ENCODE measurements at regions not wholly inside any gene's neighbourhood (a gene's known extent, or its start where the extent isn't known, plus 50 kb on each side); places are given as distances from the start of the nearest gene placed in this dataset.

- H3K27me3 Mint-ChIP-seq (ENCODE audit: insufficient read depth, unreplicated experiment) = no peaks in the 10 kb centered on the region
- no peak for DNase-seq (ENCODE audit: unreplicated experiment)
- H3K4me3 Mint-ChIP-seq (ENCODE audit: unreplicated experiment) = no peak overlapping the region
- intact Hi-C loops (cut with micrococcal nuclease) = no loop called here
- H3K36me3 Mint-ChIP-seq (ENCODE audit: insufficient read depth, unreplicated experiment) = no peaks in the 10 kb centered on the region
- ChIA-PET CTCF (no interaction called here), POLR2A (no interaction called here)
- no peak overlapping the region for H3K27ac Mint-ChIP-seq (ENCODE audit: low read depth, unreplicated experiment)
- no peak for TF ChIP-seq CTCF (IDR thresholded peaks at IDR 0.05; ENCODE audit: unreplicated experiment)
- no peaks in the 10 kb centered on the region for H3K9me3 Mint-ChIP-seq (ENCODE audit: unreplicated experiment)
- BruUV-seq (replicated peaks) = no TSS peak
- H3K4me1 Mint-ChIP-seq (ENCODE audit: insufficient read depth, unreplicated experiment) = no peaks in the 10 kb centered on the region
These were observed 520.2 kb downstream of the METTL15 start for GRCh38 chr11:28628412-28628811.

- Mint-ChIP-seq H3K9me3 (ENCODE audit: unreplicated experiment) (no peaks in the 10 kb centered on the region), H3K36me3 (ENCODE audit: insufficient read depth, unreplicated experiment) (no peaks in the 10 kb centered on the region), H3K4me3 (ENCODE audit: unreplicated experiment) (no peak overlapping the region), H3K27ac (ENCODE audit: low read depth, unreplicated experiment) (no peak overlapping the region), H3K27me3 (ENCODE audit: insufficient read depth, unreplicated experiment) (no peaks in the 10 kb centered on the region), H3K4me1 (ENCODE audit: insufficient read depth, unreplicated experiment) (no peaks in the 10 kb centered on the region)
- no peak for DNase-seq (ENCODE audit: unreplicated experiment)
- BruUV-seq (replicated peaks) = no TSS peak
- intact Hi-C loops (cut with micrococcal nuclease) = no loop called here
- no peak for TF ChIP-seq CTCF (IDR thresholded peaks at IDR 0.05; ENCODE audit: unreplicated experiment)
- ChIA-PET POLR2A (no interaction called here), CTCF (interaction anchor here (0.6 kb wide), 1 partner anchor 1142 kb away, joined by 3 read pairs; no protein-coding TSS in a partner anchor)
These were observed 519.6 kb downstream of the METTL15 start for GRCh38 chr11:28627690-28628255.

- CTCF ChIA-PET = interaction anchor here (1.0 kb wide), 1 partner anchor 12 kb away, joined by 3 read pairs; no protein-coding TSS in a partner anchor
- POLR2A ChIA-PET = no interaction called here
- no peaks in the 10 kb centered on the region for H3K9me3 Mint-ChIP-seq (ENCODE audit: unreplicated experiment)
- peaks cover under 1% of the 10 kb centered on the region for H3K4me1 Mint-ChIP-seq (ENCODE audit: insufficient read depth, unreplicated experiment)
- no peak for DNase-seq (ENCODE audit: unreplicated experiment)
- no peak for TF ChIP-seq CTCF (IDR thresholded peaks at IDR 0.05; ENCODE audit: unreplicated experiment)
- no TSS peak for BruUV-seq (replicated peaks)
- H3K4me3 Mint-ChIP-seq (ENCODE audit: unreplicated experiment) = no peak overlapping the region
- intact Hi-C loops (cut with micrococcal nuclease) = no loop called here
- no peaks in the 10 kb centered on the region for H3K27me3 Mint-ChIP-seq (ENCODE audit: insufficient read depth, unreplicated experiment)
- no peak overlapping the region for H3K27ac Mint-ChIP-seq (ENCODE audit: low read depth, unreplicated experiment)
- H3K36me3 Mint-ChIP-seq (ENCODE audit: insufficient read depth, unreplicated experiment) = no peaks in the 10 kb centered on the region
These were observed 517.3 kb downstream of the METTL15 start for GRCh38 chr11:28625532-28625931.

GRCh38 chr11:28621753-28622152 lies 513.6 kb downstream of the METTL15 start:
- intact Hi-C loops (cut with micrococcal nuclease) = no loop called here
- Mint-ChIP-seq H3K27ac (ENCODE audit: low read depth, unreplicated experiment) (no peak overlapping the region), H3K4me1 (ENCODE audit: insufficient read depth, unreplicated experiment) (peaks cover 14% of the 10 kb centered on the region), H3K9me3 (ENCODE audit: unreplicated experiment) (no peaks in the 10 kb centered on the region), H3K27me3 (ENCODE audit: insufficient read depth, unreplicated experiment) (no peaks in the 10 kb centered on the region), H3K36me3 (ENCODE audit: insufficient read depth, unreplicated experiment) (no peaks in the 10 kb centered on the region), H3K4me3 (ENCODE audit: unreplicated experiment) (no peak overlapping the region)
- BruUV-seq (replicated peaks) = no TSS peak
- no peak for TF ChIP-seq CTCF (IDR thresholded peaks at IDR 0.05; ENCODE audit: unreplicated experiment)
- POLR2A ChIA-PET = no interaction called here
- CTCF ChIA-PET = no interaction called here
- no peak for DNase-seq (ENCODE audit: unreplicated experiment)
